IMR-90 (cell line): ENCODE measurements at regions not wholly inside any gene's neighbourhood (a gene's known extent, or its start where the extent isn't known, plus 50 kb on each side); places are given as distances from the start of the nearest gene placed in this dataset.

Experiments used
- RCOR1 ChIP-seq: IDR thresholded peaks from 2 replicates; pipeline ENCODE4 v1.6.1; 2012; ENCODE audit warnings: mild to moderate bottlenecking, low read length, improper control_type of control experiment; ENCODE audit not compliant: insufficient replicate concordance
- SMC3 ChIP-seq: fragments of 150-350 bp; IDR thresholded peaks from 2 replicates; pipeline ENCODE4 v1.6.1; 2016; ENCODE audit warnings: low read depth, mild to moderate bottlenecking, antibody characterized with exemption, low read length, moderate library complexity
- TF ChIP-seq, protein P1 (sequence below): conservative IDR thresholded peaks from 2 replicates; pipeline ENCODE4 v1.5.1; 2012; ENCODE audit warnings: mild to moderate bottlenecking, low read depth, low read length, improper control_type of control experiment
- TF ChIP-seq, protein P2 (sequence below): fragments of 150-350 bp; IDR thresholded peaks from 2 replicates; pipeline ENCODE4 v1.6.1; 2017; ENCODE audit warnings: mild to moderate bottlenecking, antibody characterized with exemption, low read length, low read depth

DNA sequence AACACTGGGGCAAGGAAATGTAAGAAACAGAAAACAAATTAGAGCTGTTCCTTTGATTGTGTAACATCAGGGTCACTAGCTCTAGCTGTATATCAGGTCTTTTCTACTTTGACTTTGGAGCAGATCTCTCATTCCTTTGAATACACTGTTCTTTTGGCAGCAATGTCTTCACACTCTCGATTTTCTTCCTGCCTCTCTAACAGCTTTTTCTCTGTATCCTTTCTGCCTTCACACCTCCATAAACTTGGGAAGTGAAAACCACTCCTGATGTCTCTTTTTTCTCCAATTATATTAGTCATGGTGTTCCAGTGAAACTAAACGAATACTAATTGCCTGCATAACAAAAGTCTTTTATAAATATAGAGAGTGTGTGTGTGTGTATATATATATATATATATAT, 1458.0 kb downstream of the NCAM2 start:
- TF ChIP-seq RCOR1 = no peak
- TF ChIP-seq, protein P1, sequence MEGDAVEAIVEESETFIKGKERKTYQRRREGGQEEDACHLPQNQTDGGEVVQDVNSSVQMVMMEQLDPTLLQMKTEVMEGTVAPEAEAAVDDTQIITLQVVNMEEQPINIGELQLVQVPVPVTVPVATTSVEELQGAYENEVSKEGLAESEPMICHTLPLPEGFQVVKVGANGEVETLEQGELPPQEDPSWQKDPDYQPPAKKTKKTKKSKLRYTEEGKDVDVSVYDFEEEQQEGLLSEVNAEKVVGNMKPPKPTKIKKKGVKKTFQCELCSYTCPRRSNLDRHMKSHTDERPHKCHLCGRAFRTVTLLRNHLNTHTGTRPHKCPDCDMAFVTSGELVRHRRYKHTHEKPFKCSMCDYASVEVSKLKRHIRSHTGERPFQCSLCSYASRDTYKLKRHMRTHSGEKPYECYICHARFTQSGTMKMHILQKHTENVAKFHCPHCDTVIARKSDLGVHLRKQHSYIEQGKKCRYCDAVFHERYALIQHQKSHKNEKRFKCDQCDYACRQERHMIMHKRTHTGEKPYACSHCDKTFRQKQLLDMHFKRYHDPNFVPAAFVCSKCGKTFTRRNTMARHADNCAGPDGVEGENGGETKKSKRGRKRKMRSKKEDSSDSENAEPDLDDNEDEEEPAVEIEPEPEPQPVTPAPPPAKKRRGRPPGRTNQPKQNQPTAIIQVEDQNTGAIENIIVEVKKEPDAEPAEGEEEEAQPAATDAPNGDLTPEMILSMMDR = no peak
- TF ChIP-seq, protein P2, sequence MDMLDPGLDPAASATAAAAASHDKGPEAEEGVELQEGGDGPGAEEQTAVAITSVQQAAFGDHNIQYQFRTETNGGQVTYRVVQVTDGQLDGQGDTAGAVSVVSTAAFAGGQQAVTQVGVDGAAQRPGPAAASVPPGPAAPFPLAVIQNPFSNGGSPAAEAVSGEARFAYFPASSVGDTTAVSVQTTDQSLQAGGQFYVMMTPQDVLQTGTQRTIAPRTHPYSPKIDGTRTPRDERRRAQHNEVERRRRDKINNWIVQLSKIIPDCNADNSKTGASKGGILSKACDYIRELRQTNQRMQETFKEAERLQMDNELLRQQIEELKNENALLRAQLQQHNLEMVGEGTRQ = no peak
- no peak for TF ChIP-seq SMC3
